Activated naive CD4-positive, alpha-beta T cell treated with anti-CD3 and anti-CD28 coated beads, Interleukin-2, amount 50 U/mL, for 24 hours (primary cell): ENCODE measurements at regions not wholly inside any gene's neighbourhood (a gene's known extent, or its start where the extent isn't known, plus 50 kb on each side); places are given as distances from the start of the nearest gene placed in this dataset.

Experiments used
- H3K27ac Mint-ChIP-seq: one replicate; pipeline ENCODE4 v1.8.0; 2021; ENCODE audit warnings: mild to moderate bottlenecking, mixed read lengths
- H3K27me3 Mint-ChIP-seq: one replicate; pipeline ENCODE4 v1.8.0; 2021; ENCODE audit warnings: mixed read lengths
- H3K36me3 Mint-ChIP-seq: one replicate; pipeline ENCODE4 v1.8.0; 2021; ENCODE audit warnings: mixed read lengths
- H3K4me1 Mint-ChIP-seq: one replicate; pipeline ENCODE4 v1.8.0; 2021; ENCODE audit warnings: mixed read lengths
- H3K4me3 Mint-ChIP-seq: one replicate; pipeline ENCODE4 v1.8.0; 2021; ENCODE audit warnings: mild to moderate bottlenecking, mixed read lengths
- H3K9me3 Mint-ChIP-seq: one replicate; pipeline ENCODE4 v1.8.0; 2021; ENCODE audit warnings: mixed read lengths

DNA sequence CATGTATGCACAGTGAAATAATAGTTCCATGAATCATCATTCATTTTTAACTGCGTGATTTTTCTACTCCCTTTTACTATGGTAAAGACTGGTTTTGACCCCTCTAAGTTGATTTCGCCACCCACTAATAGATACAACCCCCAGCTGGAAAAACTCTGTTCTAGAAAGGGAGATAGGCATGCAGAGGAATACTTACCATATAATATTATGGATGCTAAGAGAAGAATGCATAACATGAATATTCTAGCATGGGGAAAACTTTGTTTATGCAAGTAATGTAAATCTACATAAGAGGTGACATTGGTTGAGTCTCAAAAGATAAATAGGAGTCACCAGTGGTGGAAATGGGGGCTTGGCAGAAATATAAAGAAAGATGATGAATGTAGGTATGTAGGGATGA, 97.3 kb upstream of the MBL2 start:
- no peak overlapping the region for H3K27ac Mint-ChIP-seq
- H3K4me1 Mint-ChIP-seq: no peaks in the 10 kb centered on the region
- no peak overlapping the region for H3K4me3 Mint-ChIP-seq
- no peaks in the 10 kb centered on the region for H3K27me3 Mint-ChIP-seq
- H3K36me3 Mint-ChIP-seq: no peaks in the 10 kb centered on the region
- peaks cover 10% of the 10 kb centered on the region for H3K9me3 Mint-ChIP-seq

DNA sequence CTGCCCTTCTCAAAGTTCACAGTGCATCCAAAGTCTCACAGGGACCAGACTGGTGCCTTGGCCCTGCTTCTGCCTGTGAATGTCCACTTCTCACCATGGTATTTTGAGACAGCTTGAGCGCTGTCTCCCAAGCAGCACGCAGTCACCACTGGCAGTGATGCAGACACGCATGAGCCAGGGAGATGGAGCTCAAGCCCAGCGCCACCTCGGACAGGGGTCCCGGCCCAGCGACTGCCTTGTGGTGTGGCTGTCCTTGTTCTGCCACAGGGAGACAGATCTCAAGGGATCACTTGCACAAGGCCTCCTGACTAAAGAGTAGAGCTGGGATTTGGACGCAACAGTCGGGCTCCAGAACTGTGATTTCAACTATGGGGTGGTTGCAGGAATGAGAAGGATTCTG, 92.6 kb upstream of the MBL2 start:
- H3K36me3 Mint-ChIP-seq: no peaks in the 10 kb centered on the region
- no peak overlapping the region for H3K27ac Mint-ChIP-seq
- no peaks in the 10 kb centered on the region for H3K27me3 Mint-ChIP-seq
- H3K4me3 Mint-ChIP-seq: no peak overlapping the region
- peaks cover 7% of the 10 kb centered on the region for H3K9me3 Mint-ChIP-seq
- no peaks in the 10 kb centered on the region for H3K4me1 Mint-ChIP-seq

- no peaks in the 10 kb centered on the region for H3K4me1 Mint-ChIP-seq
- H3K27me3 Mint-ChIP-seq: no peaks in the 10 kb centered on the region
- no peaks in the 10 kb centered on the region for H3K36me3 Mint-ChIP-seq
- H3K27ac Mint-ChIP-seq: no peak overlapping the region
- H3K9me3 Mint-ChIP-seq: no peaks in the 10 kb centered on the region
- no peak overlapping the region for H3K4me3 Mint-ChIP-seq
Measured at GRCh38 chr10:52864201-52865106, 91.9 kb upstream of the MBL2 start.

GRCh38 chr10:52858722-52859121, 86.1 kb upstream of the MBL2 start:
- no peaks in the 10 kb centered on the region for H3K27me3 Mint-ChIP-seq
- no peak overlapping the region for H3K4me3 Mint-ChIP-seq
- H3K27ac Mint-ChIP-seq: no peak overlapping the region
- no peaks in the 10 kb centered on the region for H3K36me3 Mint-ChIP-seq
- no peaks in the 10 kb centered on the region for H3K4me1 Mint-ChIP-seq
- H3K9me3 Mint-ChIP-seq: peaks cover 4% of the 10 kb centered on the region

- Mint-ChIP-seq H3K36me3 (no peaks in the 10 kb centered on the region), H3K4me1 (no peaks in the 10 kb centered on the region), H3K27me3 (no peaks in the 10 kb centered on the region), H3K27ac (no peak overlapping the region), H3K9me3 (peaks cover 4% of the 10 kb centered on the region), H3K4me3 (no peak overlapping the region)
Measured at GRCh38 chr10:52855546-52856325, 83.2 kb upstream of the MBL2 start.

GRCh38 chr10:52853704-52854103, 81.1 kb upstream of the MBL2 start:
- Mint-ChIP-seq H3K27ac (no peak overlapping the region), H3K4me3 (no peak overlapping the region), H3K9me3 (peaks cover 4% of the 10 kb centered on the region), H3K27me3 (no peaks in the 10 kb centered on the region), H3K36me3 (no peaks in the 10 kb centered on the region), H3K4me1 (no peaks in the 10 kb centered on the region)

DNA sequence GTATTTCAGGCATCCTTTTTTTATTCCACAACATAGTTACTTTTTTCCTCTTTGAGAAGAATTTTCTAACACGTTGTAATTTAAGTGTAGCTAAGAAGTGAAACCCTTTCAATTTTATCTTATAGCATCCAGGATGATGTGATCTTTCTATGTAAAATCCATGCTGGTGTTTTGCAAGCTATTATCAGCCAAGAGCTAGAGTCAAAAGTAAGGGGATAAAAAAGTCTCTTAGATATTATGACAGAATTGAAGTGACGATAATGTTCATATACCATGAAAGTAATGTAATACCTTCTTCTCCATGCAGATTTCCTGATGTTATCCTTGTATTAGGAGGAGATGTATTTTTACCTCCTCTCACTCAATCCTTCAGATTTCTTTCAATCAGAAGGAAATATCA, 64.2 kb upstream of the MBL2 start:
- no peaks in the 10 kb centered on the region for H3K4me1 Mint-ChIP-seq
- no peaks in the 10 kb centered on the region for H3K36me3 Mint-ChIP-seq
- H3K9me3 Mint-ChIP-seq: peaks cover 5% of the 10 kb centered on the region
- no peak overlapping the region for H3K27ac Mint-ChIP-seq
- H3K27me3 Mint-ChIP-seq: no peaks in the 10 kb centered on the region
- no peak overlapping the region for H3K4me3 Mint-ChIP-seq
